GM12874 (cell line): ENCODE measurements at regions not wholly inside any gene's neighbourhood (a gene's known extent, or its start where the extent isn't known, plus 50 kb on each side); places are given as distances from the start of the nearest gene placed in this dataset.
A peak's percentile ranks its signal among the peaks of the same experiment; 100 is the strongest.

Experiments
- TF ChIP-seq, protein P1 (sequence below): IDR thresholded peaks from 2 replicates; pipeline ENCODE4 v1.5.1; 2011; ENCODE audit warnings: low read depth, mild to moderate bottlenecking, control low read depth, low read length, moderate library complexity; ENCODE audit not compliant: insufficient read depth

DNA sequence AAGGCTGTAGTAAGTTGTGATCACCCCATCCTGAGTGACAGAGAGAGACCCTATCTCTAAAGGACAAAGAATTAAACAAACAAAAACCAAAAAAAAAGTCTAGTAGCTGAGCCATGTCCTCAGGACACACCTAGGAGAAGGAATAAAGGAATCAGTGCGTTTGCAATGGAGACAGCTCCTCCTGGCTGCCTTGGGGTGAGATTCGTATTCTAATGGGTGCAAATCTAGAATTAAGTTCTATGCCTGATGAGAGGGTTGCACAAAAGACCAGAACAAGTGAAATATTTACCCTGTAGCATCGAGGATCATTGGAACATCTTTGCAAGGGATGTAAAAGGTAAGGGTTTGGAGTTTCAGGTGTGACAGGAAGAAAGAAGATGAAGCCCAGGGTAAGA is 70.3 kb upstream of the BMAL1 start:
- TF ChIP-seq, protein P1, sequence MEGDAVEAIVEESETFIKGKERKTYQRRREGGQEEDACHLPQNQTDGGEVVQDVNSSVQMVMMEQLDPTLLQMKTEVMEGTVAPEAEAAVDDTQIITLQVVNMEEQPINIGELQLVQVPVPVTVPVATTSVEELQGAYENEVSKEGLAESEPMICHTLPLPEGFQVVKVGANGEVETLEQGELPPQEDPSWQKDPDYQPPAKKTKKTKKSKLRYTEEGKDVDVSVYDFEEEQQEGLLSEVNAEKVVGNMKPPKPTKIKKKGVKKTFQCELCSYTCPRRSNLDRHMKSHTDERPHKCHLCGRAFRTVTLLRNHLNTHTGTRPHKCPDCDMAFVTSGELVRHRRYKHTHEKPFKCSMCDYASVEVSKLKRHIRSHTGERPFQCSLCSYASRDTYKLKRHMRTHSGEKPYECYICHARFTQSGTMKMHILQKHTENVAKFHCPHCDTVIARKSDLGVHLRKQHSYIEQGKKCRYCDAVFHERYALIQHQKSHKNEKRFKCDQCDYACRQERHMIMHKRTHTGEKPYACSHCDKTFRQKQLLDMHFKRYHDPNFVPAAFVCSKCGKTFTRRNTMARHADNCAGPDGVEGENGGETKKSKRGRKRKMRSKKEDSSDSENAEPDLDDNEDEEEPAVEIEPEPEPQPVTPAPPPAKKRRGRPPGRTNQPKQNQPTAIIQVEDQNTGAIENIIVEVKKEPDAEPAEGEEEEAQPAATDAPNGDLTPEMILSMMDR, result no peak

DNA sequence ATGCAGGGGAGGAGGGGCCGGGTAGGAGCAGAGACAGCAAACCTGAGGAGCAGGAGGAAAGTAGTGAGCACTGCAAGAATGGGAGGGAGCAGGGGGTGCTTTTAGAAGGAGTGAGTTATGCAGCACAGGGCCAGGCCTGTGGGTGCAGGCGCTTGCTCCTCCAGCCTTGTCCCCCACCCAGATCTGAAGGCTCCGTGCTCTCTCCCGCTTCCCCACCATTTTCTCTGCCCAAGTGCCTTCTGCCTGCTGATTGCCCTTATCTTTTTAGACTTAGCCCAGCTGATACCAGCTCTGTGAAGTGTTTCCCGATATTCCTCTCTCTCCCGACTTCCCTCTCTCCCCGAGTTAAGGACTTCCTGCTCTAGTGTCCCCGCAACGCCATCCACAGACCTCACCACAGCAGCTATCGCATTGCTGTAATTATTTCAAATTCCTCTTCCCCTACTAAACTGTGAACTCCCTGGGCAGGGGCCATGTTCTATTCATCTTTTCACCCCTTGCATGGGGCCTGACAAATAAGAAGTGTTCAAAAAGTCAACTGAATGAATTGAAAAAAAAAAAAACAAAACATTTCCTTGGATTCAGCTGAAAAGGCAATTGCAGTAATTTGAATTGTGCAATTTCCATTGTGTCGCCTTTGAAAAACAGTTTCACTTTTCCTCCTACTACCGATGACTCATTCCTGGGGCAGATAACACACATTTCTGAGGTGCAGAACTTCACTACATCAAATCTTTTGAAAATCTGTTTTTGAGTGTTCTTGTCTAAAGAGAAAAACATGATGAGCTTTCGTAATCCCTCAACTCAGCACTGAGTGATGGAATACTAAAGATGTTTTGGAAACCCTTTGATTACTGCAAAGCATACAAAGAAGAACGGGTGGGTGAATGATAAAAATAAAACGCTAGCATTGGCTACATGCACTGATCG is 69.7 kb upstream of the BMAL1 start:
- TF ChIP-seq, protein P1, result no peak

DNA sequence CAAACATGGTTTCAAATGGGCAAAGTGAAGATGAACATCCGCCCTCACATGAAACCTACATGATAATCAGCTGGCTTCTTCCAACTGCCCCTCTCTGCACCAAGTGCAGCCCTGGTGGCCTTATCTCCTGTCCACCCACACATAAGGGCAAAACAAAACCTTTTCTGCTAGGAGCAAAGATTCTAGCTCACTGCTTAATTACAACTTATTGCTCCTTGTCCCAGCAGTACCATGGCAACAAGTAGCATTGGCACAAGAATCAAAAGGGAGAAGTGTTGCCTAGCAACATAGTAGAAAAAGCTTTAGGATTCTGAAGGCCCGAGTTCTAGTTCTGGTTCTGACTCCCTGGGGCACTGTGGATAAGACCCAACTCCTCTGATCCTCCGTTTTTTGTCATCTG is 68.7 kb upstream of the BMAL1 start:
- TF ChIP-seq, protein P1, result no peak

DNA sequence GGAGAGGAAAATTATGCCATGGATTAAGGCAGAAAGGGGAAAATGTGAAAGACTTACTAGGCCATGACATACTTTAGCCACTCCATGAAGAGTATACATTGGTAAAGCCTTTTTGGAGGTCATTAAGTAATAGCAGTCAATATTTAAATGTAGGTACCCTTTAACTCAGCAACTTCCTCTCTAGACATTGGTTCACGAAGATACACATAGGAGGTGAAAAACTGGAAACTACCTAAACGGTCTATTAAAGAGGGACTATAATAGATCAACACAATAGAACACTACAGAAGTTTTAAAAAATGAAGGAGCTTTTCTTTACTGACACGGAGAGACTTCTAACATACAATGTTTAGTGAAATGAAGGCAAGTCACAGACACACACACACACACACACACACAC is 68.2 kb upstream of the BMAL1 start:
- TF ChIP-seq, protein P1, result no peak

DNA sequence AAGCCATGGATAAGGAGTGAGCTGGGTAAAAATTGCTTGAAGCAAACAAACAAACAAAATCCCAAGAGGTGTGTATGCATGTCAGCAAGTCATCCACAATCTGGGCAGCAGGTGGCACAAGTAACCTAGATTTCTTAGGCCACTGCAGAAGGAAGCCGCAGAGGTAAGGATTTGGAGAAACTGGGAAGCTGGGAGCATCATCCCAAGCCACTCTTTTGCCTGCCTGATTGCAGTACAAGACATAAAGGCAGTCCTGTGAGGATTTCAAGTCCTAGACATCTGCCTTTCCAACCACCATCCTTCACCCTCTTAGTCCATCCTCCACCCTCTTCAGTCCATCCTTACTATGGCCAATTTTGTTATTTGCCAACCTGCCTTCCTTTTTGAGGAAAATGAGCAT is 67.2 kb upstream of the BMAL1 start:
- TF ChIP-seq, protein P1, result peak; percentile 44

DNA sequence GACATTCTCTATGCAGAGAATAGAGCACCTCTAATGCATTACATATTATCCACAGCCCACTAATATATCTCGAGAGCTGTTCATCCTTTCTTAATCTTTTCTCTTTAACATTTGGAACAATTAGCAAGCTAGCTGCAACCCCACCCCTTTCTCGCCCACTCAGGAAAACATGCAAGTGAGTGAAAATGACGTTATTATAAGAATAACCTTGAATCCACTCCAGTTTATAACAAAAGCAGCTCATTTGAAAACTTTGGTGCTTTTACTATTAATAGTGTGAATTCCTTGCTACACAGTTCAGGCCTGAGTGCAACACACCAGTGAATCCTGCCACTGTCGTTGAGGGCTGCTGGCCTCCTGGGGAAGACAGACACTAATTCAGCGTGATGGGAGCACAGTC is 63.3 kb upstream of the BMAL1 start:
- TF ChIP-seq, protein P1, result no peak

DNA sequence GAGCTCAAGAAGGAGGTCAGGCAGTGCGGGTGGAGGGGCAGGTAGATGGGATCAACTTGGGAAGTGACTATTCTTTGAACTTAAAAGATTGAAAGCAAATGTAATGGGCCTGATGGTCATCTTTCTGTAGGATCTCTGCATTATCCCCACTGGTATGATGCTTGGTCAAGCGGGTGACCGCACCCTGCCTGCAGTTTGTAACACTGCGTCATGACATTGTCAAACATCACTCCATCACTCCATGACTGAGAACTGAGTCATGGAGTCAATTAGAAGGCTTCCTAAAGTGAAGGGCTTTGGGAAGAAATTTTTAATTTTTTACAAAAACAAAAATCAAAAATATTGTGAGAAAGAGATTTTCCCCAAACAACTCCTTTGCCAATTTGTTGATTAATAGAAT is 62.4 kb upstream of the BMAL1 start:
- TF ChIP-seq, protein P1, result no peak
